ENCODE measurements at regions not wholly inside any gene's neighbourhood (a gene's known extent, or its start where the extent isn't known, plus 50 kb on each side); places are given as distances from the start of the nearest gene placed in this dataset.

DNA sequence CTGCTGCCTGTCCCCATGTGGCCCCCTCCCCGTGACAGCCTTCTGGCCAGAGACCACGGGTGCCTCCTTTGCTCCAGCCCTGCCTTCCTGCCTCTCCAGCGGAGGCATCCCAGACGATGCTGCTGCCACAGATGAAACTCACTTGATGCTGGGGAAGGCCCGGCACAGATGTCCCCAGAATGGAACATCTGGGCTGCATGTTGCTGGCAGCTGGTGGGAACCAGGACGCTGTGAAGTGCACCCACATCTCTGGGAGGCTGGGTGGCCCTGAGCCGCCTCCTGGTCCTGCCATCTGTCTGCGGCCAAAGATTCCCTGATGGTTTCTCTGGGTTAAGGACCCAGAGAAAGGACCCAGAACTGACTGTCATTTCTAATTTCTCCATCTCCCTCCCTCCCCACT is 51.9 kb upstream of the PTPRS start:
- DNase-seq (ENCODE audit: low spot score) = no peak

DNA sequence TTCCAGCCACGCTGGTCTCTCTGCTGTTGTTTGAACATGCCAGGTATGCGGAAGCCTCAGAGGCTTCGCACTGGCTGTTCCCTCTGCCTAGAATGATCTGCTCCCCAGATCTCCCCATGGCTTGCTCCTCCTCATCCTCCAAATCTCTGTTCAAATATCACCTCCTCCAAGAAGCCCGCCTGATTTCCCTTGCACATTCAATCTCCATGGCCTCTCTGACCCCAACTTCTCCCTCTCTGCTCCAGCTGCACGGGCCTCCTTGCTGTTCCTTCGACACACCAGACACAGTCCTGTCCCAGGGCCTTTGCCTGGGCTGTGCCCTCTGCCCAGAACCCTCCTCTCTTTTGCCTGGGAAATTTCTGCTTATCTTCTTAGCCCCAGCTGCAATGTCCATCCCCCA is 52.5 kb upstream of the PTPRS start:
- DNase-seq (ENCODE audit: low spot score) = no peak

DNA sequence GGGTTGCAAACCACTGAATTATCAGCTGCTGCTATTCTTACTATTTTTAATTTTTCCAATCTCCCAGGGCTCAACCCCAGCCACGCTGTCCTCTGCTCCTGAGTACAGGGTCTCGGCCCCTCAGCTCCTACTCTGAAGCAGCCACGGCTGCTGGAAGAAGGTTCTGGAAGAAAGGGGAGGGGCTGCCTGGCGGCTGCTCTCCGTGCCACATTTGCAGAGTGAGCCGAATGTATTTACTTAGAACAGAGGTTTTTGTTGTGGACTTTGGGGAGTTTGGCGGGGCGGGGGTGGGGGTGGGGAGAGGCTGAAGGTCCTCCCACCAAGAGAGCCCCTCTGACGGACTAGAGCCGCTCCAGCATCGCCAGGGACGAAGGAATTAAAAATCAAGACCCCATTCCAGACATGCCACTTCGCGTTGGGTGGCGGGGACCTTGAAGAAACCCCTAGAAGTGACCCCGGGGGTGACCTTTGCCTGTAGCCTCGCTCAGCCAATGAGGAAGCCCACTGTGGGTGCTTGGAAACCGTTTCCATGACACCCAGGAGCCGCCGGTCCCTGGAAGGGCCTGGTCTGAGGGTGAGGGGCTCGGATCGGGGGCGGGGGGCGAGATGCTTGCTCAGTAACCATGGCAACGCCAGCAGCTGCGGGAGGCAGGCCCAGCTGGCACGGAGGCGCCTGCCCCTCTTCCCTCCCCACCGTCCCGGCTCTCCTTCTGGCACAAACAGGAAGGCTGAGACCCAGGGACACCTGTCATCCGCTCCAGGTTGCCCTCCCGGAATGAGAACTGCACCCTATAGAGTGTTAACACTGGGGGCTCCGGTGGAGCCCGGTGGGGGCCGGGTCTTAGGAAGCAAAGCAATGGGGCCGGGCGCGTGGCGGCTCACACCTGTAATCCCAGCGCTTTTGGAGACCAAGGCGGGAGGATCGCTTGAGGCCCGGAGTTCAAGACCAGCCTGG is 54.2 kb upstream of the PTPRS start:
- no peak for DNase-seq (ENCODE audit: low spot score)

DNA sequence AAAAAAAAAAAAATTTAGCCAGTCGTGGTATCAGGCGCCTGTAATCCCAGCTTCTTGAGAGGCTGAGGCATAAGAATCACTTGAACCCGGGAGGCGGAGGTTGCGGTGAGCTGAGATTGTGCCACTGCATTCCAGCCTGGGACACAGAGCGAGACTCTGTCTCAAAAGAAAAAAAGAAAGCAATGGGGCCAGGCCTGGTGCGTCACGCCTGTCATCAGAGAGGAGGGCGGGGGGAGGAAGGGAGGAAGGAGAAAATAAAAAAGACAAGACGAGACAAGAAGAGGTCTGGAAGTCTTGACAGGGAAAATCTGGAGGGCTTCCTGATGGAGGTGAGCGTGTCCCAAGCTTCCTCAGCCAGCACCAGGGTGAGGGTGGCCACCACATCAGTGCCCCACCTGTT is 54.9 kb upstream of the PTPRS start:
- no peak for DNase-seq (ENCODE audit: low spot score)

DNA sequence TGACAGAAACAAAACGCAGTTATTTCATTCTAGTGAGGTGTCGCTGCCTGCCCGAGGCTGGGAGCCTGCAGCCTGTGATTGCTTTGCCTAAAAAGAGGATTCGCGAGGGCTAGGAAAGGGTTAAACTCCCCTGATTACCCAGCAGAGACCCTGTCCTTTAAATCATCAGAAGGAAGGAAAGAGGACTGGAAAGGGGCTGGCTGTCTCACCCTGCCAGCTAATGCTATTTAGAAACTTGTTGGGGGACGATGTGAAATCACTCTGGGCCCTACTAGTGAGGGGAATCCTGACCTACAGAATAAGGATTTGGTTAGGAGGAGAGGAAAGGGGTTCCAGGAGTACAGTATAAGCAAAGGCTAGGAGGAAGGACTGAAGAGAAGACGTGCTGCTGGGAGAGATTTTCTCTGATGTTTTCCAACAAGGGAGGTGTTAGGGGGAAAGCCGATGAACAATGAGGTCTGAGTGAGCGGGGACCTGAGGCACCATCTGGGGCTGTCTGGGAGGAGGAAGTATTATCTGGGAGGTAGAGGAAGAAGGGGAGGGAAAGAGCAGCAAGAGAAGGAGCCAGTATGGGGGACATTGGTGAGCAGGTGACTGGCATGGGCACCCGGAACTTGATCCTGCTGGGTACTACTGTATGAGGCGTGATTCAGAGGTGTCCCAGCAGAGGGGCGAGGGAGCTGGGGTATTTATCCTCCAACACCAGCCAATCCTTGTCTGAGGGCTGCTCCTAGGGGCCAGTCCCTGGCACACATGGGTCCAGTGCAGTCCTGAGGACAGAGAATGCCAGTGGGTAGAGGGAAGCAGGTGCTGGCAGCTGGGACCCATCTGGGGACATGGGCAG is 55.7 kb upstream of the PTPRS start:
- no peak for DNase-seq (ENCODE audit: low spot score)

DNA sequence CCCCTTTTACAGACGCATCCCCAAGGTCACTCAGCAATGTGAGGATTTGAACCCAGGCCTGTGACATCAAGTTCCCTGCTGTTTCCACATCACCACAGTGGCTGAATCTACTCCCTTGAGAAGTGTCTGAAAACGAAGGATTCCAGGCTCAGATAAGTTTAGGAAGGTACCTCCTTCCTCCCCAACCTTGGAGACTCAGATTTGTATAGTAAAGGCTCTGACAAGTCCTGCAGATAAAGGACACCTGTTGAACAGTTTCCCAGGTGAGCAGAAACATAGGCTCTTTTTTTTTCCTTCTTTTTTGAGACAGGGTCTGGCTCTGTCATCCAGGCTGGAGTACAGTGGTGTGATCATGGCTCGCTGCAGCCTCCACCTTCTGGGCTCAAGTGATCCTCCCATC is 56.4 kb upstream of the PTPRS start:
- no peak for DNase-seq (ENCODE audit: low spot score)

DNA sequence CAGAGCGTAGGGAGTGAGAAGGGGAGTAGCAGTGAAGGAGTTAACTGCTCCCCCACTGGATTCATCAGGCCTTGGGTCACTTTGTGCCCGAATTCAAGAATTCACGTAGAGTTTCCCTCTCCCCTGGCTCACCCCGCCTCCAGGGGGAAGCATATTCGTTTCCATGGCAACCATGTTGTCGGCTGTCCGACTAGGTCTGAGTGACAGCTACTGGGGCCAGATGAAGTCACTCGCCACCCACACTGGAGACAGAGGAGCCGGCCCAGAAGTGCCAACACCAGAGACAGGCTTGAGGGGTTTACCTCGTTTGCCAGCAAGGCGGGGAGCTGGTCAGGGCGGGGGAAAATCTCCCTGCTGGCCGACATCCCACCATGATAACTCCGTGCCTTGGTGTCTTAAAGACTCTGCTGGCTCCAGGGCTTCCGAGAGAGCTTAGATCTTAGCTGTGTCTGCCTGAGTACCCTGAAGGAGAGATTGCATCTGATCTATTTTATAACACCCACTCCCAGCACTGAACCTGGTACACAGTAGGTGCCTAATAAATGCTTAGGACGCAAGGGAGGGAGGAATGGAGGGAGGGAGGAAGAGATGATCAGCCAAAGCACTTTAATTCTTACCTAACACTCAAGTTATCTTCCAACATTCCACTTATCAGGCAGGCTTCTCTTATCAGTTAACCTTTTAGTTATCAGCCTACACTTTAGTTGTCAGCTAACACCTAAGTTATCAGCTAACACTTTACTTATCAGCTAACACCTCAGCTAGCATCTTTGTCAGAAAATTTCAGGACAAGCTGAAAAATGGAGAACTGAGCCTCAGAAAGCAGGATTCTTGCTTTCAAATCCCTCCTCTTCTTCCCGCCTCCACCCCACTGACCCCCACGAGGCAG is 57.2 kb upstream of the ZNRF4 start:
- peak; percentile 38 for DNase-seq (ENCODE audit: low spot score)

DNA sequence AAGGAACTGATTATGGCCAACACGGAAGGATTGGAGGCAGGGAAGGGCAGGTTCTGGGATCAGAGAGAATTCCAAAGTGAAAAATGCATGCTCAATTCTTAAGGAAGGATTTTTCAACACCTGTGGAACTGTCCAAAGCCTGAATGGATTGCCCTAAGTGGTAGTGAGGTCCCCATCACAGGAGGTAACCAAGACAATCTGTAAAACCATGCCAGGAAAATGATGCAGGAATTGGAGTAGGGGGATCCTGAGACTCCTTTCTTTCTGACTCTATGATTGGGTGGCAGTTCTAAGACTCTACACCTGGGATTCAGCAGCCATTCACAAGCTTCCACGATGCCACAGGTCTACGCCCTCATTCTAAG is 56.5 kb upstream of the ZNRF4 start:
- DNase-seq (ENCODE audit: low spot score) = no peak

DNA sequence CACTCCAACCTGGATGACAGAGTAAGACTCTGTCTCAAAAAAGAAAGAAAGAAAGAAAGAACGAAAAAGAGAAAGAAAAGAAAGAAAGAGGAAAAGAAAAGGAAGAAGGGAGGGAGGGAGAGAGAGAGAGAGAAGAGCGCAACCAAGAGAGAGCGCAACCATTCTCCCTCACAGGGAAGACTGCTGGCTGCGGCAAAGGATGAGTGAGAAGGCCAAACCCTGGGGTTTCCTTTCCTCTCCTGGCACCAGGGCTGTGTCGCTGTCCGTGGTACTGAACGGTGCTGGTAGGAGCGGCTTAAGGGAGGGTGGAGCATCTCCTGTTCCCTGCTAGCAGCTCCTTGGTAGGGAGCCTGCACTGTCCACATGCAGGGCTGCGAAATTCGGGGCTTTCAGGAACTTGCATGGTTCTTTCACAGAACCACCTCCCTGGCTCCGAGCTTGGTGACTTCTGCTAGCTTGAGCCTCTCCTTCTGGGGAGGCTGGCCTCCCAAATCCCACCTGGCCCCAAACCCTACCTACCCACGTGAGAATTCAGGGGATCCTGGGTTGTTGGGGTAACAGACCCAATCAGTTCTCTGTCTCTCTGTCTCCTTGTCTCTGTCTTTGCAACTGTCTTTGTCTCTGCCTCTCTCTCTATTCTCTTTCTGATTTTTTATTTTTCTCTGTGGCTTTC is 51.1 kb upstream of the ZNRF4 start:
- DNase-seq (ENCODE audit: low spot score) = peak; percentile 80
